GM18873 (cell line): ENCODE measurements at regions not wholly inside any gene's neighbourhood (a gene's known extent, or its start where the extent isn't known, plus 50 kb on each side); places are given as distances from the start of the nearest gene placed in this dataset.
"Not testable (repeated sequence)": the region's sequence is repeated elsewhere in the genome, so short reads cannot be mapped to it uniquely, and the experiment has no call there.

Source experiments
- ATAC-seq: cut with Tn5 transposase; IDR thresholded peaks from one replicate; pipeline ENCODE4 v1.9.1; 2021; ENCODE audit warnings: mild to moderate bottlenecking, moderate library complexity, moderate number of reproducible peaks; ENCODE audit not compliant: unreplicated experiment, low FRiP score

GRCh38 chr12:16893426-16893825 is 287.5 kb upstream of the LMO3 start:
- ATAC-seq: no peak

DNA sequence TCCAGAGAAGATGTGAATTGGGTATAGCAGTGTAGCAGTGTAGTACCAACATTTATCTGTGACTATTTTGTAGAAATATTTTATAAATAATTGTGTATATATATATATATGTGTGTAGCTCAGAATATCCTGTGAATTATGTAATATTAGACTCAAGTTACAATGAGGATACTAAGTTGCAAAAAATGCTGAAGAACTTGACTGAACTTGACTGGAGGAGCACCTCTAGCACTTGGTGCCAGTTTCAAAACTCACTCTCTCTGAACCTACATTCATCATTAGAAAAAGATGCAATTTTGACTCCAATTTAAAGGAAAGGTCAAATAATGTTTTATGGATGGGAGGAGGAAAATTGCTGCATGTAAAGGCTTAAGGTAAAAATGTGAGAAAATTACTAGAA is 285.7 kb upstream of the LMO3 start:
- ATAC-seq: no peak

DNA sequence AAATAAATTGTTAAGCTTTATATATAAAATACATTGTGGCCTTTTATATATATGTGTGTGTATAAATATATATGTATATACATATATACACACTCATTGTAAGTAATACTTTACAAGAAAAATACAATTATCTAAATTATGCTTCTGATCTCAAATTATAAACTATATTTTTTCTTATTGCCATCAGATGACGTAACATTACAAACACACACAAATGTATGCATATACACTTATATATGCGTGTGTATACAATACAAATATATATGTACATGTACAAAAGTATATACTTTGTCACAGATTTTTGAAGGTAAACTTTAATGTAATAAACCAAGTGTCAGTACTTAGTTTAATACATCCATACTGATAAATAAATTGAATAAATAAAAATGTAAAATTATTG is 278.9 kb upstream of the LMO3 start:
- no peak for ATAC-seq

- no peak for ATAC-seq
These were observed 278.1 kb upstream of the LMO3 start for GRCh38 chr12:16884056-16884455.

- no peak for ATAC-seq
These were observed 276.1 kb upstream of the LMO3 start for GRCh38 chr12:16881986-16882570.

DNA sequence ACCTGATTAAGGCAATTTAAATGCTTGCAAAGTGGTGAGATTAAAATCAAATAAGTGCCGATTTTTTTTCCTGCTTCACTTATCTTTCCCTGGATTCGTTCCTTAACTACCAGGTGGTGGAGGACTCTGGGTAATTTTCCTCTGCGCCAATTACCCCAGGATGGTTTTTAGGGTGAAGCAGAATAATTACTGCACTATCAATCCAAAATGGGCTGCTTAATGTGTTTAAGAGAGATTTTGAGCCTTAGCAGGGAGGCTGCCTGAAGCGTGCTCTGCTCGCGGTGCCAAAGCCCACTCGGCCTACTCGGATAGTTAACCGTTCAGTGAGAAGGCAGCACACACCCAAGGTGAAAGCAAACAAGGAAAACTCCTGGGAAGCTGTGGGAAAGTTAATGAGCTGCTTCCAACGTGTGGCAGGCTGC is 274.9 kb upstream of the LMO3 start:
- no peak for ATAC-seq

DNA sequence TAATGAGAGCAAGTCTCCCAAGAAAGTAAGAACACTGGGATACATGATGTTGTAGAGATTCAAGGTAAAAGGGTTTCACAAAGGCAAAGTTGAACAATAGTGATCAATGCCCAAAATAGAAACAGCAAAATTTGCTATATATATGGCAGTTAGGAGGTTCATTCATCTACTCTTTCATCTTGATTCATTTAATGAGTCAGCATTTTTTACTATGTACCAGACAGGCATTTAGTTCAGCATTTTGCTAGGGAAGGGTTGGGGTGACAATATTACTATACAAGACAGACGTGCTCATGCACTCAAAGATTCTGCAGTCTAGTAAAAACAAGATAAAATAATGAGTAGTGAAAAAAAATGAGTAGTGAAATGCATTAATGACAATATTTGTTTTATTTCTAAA is 264.9 kb upstream of the LMO3 start:
- no peak for ATAC-seq

DNA sequence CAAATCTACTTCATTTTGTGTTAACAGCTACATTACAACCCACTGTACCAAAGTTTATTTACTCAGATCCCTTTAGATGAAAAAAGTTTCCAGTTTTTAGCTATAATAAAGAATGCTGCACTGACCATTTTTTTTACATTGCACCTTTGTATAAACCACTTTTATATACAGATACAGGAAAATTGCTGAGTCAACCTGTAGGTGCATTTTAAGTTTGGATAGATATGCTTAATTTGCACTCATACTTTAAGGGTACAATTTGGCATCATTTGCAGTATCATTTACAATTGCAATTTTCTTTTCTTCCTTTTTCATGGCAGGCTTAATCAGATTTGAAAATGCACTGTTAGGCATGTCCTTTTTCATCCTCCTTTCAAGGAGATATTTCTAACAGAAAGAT is 257.8 kb upstream of the LMO3 start:
- no peak for ATAC-seq

GRCh38 chr12:16857456-16857923 is 251.5 kb upstream of the LMO3 start:
- ATAC-seq: peak; percentile 94

- ATAC-seq: no peak
These were observed 248.5 kb upstream of the LMO3 start for GRCh38 chr12:16854465-16854864.

- no peak for ATAC-seq
These were observed 243.5 kb upstream of the LMO3 start for GRCh38 chr12:16849473-16849872.

GRCh38 chr12:16844875-16845274 is 238.9 kb upstream of the LMO3 start:
- ATAC-seq: no peak

DNA sequence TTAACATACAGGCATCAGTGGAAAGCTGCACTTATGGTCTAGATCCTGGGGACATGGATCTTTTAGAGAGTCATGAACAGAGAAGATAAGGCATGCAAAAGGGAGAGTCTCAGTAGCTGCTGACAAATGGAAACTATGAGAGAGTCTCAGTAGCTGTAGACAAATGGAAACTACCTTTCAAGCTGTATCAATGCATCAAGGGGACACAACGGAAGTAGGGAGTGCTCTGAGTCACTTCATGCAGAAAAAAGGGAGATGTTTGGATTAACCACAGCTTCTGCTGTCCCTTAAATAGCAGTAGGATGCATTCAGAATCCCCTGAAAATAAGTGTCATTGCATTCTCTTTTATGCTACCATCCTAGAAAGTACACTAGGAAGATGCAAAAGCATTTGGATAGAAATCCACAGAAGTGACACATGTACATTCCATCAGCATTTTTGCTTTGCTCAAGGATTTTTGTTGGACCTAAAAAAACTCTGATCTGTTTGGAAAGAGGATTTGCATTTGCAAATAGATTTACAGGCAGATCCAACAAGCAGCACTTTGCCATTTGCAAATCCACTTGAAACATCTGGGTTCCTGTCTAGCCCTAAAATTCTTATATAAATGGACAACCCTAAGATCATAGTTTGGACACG is 227.5 kb upstream of the LMO3 start:
- ATAC-seq: peak; percentile 96

DNA sequence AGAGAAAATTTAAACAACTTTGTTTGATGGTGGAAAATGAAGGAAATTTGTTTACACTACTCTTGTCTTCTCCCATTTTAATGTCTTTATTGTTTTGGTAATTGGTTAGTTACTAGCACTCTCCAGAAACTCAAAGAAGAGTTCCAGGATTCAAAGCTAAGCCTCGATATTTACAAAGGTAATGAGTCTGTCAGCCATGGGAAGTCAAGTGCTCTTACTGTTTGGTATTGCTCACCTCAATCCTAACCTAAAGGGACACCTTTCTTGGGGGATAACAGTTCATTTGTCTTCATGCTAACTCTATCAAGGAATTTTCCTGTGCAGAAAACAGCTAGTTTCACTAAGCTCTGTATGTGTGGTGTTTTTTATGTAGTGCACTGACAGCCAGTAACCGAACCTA is 222.9 kb upstream of the LMO3 start:
- ATAC-seq: no peak

GRCh38 chr12:16807731-16808130 is 201.8 kb upstream of the LMO3 start:
- no peak for ATAC-seq

- ATAC-seq: no peak
These were observed 190.2 kb upstream of the LMO3 start for GRCh38 chr12:16796168-16796567.

DNA sequence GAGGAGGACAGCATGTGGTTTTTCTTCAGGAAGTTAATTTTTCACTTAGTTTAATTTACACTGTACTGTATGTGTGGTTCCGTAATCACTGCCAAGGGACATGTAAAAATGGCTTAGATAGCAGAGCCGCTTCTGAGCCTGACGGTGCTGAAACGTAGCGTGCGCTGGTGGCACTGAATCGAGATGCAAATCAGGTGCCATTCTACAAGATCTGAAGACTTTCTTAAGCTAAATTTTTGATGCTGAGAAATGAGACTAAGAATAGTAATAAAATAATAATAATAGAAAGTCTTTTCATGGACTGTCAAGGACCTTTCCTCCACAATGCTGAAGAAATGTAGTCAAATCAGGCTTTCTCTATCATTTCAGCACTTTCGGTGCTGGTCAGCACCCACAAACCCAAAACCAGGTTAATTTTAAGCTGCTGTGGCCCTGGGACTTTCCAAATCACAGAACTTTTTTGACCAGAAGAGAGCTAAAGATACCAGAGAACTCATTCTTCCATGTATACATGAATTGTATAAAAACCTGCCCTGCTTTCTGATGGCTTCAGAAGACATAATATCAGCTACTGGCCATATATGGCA is 183.3 kb upstream of the LMO3 start:
- ATAC-seq: no peak

DNA sequence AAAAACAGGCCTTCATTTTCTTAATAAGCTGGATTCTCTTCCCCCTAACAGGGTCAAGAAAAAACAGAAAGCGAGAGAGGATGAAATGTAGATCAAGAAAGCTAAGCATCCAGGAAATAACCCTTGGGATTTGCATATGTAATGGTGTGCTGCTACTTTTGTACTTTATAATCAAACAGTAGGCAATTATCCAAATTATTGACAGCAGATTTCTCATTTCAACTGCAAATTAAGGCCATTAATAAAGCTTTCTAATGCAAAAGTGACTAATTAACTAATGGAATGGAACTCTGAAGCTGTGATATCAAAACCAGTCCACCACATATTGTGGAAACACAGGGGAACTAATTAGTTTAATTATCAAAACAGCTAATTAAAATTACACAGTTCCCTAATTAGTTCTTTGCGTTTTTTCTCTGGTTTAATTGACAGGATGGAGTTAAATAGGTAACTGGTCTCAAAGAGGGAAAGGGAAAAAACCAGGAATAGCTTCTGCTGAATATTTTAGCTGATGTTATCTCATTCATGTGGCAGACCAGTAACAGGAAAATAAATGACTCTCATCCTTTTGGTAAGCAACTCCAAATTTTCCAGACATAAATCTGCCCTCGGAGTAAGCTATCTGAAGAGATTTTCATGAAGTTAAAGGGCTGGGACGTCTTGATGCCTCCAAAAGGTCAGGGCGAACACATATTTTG is 182.7 kb upstream of the LMO3 start:
- no peak for ATAC-seq

DNA sequence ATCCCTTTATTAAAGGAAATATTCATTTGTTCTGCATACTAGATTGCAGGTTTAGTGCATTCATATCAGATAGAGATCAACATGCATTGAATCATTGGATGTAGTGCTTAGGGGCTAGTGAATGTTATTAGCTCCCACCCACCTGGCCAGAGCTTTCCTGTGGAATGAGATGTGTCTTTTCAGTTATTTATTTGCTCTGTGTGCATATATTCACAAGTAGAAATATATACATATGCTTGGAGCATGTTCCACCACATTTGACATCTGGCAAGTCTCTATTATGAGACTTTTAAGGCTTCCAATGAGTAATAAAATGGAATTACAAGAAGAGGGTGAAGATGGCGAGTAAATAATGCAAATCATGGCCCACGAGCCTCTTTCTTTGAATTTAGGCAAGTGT is 180.0 kb upstream of the LMO3 start:
- ATAC-seq: no peak

GRCh38 chr12:16785524-16785923 is 179.6 kb upstream of the LMO3 start:
- no peak for ATAC-seq

DNA sequence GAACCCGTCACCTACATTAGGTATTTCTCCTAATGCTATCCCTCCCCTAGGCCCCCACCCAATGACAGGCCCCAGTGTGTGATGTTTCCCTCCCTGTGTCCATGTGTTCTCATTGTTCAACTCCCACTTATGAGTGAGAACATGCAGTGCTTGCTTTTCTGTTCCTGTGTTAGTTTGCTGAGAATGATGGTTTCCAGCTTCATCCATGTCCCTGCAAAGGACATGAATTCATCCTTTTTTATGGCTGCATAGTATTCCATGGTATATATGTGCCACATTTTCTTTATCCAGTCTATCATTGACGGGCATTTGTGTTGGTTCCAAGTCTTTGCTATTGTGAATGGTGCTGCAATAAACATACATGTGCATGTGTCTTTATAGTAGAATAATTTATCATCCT is 163.2 kb upstream of the LMO3 start:
- ATAC-seq: not testable (repeated sequence)

- no peak for ATAC-seq
These were observed 160.8 kb upstream of the LMO3 start for GRCh38 chr12:16766736-16767135.
